ENCODE measurements at regions not wholly inside any gene's neighbourhood (a gene's known extent, or its start where the extent isn't known, plus 50 kb on each side); places are given as distances from the start of the nearest gene placed in this dataset.

GRCh38 chr4:1470816-1471442 lies 64.7 kb upstream of the NKX1-1 start:
- no peak overlapping the region for H3K27ac ChIP-seq
- TF ChIP-seq ZFX (IDR thresholded peaks at IDR 0.05) = no peak
- TF ChIP-seq CTCF (conservative IDR thresholded peaks at IDR 0.05) = no peak

DNA sequence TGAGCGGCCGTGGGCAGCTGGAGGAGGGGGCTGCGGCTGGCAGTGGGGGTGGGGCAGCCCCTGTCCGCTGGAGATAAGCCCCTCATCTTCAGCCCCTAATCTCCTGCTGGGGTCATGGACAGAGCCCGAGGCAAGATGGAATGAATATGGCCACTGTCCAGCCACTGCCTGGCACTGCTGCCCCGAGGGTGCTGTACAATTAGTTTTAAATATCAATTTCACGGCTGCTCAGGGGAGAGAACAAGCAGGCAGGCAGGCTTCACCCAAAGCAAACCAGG lies 64.1 kb upstream of the NKX1-1 start:
- TF ChIP-seq CTCF (conservative IDR thresholded peaks at IDR 0.05) (no peak), ZFX (IDR thresholded peaks at IDR 0.05) (no peak)
- H3K27ac ChIP-seq = no peak overlapping the region

DNA sequence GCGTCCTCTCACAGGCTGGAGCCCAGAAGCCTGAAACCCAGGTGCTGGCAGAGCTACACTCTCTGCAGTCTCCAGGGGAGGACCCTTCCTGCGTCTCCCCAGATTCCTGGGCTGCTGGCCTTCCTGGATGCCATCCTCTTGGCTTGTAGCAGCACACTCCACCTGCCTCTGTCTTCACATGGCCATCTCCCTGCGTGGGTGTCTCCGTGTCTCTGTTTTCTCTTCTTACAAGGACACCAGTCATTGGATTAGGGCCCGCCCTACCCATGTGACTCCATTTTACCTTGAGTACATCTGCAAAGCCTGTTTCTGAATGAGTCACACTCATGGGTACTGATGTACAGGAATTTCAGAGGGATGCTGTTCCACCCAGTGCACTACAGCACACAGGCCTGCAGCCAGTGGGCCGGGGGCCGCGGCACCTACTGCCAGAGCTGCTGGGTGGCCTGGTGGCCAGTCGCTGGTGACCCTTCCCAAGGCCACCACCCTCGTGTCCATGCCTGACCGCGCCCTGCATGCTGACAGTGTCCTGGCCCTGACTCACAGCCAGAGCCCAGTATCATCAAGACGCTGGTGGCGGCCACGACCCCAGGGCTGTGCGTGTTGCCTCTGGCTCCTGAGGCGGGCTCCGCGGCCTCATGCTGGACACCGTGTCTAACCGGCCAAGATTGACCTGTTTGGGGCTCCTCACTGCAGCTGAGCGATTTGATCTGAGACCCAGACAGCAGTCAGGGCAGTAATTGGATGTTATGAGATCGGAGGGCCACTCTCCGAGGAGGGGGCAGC lies 63.6 kb upstream of the NKX1-1 start:
- no peak overlapping the region for H3K27ac ChIP-seq
- TF ChIP-seq ZFX (IDR thresholded peaks at IDR 0.05) = no peak
- TF ChIP-seq CTCF (conservative IDR thresholded peaks at IDR 0.05) = no peak

DNA sequence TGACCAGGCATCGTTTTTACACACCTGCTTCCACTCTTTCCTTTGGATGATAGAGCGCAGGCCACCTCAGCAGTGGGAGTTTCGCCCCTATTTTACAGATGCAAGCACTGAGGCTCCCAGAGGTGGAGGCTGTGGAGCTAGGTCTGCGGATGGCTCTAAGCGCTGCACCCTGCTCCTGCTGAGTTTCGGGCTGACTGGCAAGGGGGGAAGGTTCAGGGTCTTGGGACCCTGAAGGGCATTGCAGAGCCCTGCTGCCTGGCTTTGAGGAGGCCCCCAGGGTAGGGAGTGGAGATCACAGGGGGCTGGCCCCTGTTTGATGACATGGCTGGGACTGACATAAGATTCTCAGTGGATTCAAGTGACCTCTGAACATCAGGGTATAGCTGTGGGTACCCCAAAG lies 62.8 kb upstream of the NKX1-1 start:
- no peak overlapping the region for H3K27ac ChIP-seq
- no peak for TF ChIP-seq ZFX (IDR thresholded peaks at IDR 0.05)
- TF ChIP-seq CTCF (conservative IDR thresholded peaks at IDR 0.05) = no peak

GRCh38 chr4:1467581-1468458 lies 61.6 kb upstream of the NKX1-1 start:
- TF ChIP-seq ZFX (IDR thresholded peaks at IDR 0.05) (no peak), CTCF (conservative IDR thresholded peaks at IDR 0.05) (no peak)
- no peak overlapping the region for H3K27ac ChIP-seq

DNA sequence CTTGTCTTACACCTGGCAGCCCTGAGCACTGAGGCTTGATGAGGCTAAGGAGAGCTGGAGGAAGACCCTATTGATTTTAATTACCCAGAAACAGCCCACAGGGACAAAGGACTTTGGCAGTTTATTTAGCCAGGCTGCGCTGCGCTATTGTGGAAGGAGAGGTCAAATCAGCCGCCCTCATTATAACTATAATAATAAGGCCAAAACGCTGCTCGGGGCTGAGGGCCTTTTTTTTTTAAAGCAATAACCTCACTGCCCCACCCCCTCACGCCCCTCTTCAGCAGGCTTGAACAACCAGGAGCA lies 60.6 kb upstream of the NKX1-1 start:
- TF ChIP-seq ZFX (IDR thresholded peaks at IDR 0.05) (no peak), CTCF (conservative IDR thresholded peaks at IDR 0.05) (no peak)
- no peak overlapping the region for H3K27ac ChIP-seq

Measured in C4-2B (cell line).